ENCODE measurements at regions not wholly inside any gene's neighbourhood (a gene's known extent, or its start where the extent isn't known, plus 50 kb on each side); places are given as distances from the start of the nearest gene placed in this dataset.

DNA sequence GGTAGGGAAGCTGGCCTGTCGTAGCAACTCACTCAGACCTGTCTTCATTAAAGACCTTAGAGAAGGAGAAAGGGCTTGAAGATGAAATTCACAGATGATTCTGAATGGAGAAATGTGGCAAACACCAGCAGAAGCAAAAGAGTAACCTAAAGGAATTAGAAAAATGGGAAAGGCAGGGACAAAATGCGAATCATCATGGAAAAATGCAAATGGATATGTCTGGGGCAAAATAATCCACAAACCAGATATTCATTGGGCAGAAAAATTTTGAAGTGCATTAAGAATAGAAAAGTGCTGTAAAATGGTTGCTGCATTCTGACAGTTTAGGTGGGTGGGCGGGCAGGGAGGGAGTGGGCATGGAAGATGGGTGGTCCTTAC, 156.9 kb upstream of the RASGRP1 start:
- TF ChIP-seq, protein P1, sequence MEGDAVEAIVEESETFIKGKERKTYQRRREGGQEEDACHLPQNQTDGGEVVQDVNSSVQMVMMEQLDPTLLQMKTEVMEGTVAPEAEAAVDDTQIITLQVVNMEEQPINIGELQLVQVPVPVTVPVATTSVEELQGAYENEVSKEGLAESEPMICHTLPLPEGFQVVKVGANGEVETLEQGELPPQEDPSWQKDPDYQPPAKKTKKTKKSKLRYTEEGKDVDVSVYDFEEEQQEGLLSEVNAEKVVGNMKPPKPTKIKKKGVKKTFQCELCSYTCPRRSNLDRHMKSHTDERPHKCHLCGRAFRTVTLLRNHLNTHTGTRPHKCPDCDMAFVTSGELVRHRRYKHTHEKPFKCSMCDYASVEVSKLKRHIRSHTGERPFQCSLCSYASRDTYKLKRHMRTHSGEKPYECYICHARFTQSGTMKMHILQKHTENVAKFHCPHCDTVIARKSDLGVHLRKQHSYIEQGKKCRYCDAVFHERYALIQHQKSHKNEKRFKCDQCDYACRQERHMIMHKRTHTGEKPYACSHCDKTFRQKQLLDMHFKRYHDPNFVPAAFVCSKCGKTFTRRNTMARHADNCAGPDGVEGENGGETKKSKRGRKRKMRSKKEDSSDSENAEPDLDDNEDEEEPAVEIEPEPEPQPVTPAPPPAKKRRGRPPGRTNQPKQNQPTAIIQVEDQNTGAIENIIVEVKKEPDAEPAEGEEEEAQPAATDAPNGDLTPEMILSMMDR (IDR thresholded peaks at IDR 0.05) = no peak
- TF ChIP-seq POLR2A (IDR thresholded peaks at IDR 0.05) (no peak), POLR2AphosphoS5 (IDR thresholded peaks at IDR 0.05) (no peak)
